WTC11 (cell line): ENCODE measurements at regions not wholly inside any gene's neighbourhood (a gene's known extent, or its start where the extent isn't known, plus 50 kb on each side); places are given as distances from the start of the nearest gene placed in this dataset.

Experiments
- ATAC-seq: fragments of 200-7000 bp; cut with Tn5 transposase; 2 replicates; pipeline ENCODE4 v1.10.0; 2021; ENCODE audit warnings: mild to moderate bottlenecking, moderate library complexity
- CTCF ChIA-PET: fragments of 300-600 bp; sonication (Branson Sonifier 250); formaldehyde crosslinking; loops from one replicate; lab custom pipeline; 2021; ENCODE audit warnings: antibody characterized with exemption; lab: Charles Lee
- POLR2A ChIA-PET: fragments of 350-600 bp; sonication (Branson Sonifier 250); formaldehyde crosslinking; loops from one replicate; lab custom pipeline; 2021; ENCODE audit warnings: antibody characterized with exemption; lab: Charles Lee
- DNase-seq: peaks from one replicate; pipeline ENCODE4 v3.0.0; 2021; ENCODE audit warnings: low spot score
- H3K27ac Mint-ChIP-seq: 2 replicates; pipeline ENCODE4 v1.8.0; 2021; ENCODE audit warnings: mixed read lengths
- H3K27me3 Mint-ChIP-seq: 2 replicates; pipeline ENCODE4 v1.8.0; 2021; ENCODE audit warnings: low read depth, mild to moderate bottlenecking, moderate library complexity, mixed read lengths
- H3K36me3 Mint-ChIP-seq: 2 replicates; pipeline ENCODE4 v1.8.0; 2021; ENCODE audit warnings: mixed read lengths
- H3K4me1 Mint-ChIP-seq: 2 replicates; pipeline ENCODE4 v1.8.0; 2022; ENCODE audit warnings: mixed read lengths
- H3K4me3 Mint-ChIP-seq: 2 replicates; pipeline ENCODE4 v1.8.0; 2021; ENCODE audit warnings: mild to moderate bottlenecking, moderate library complexity, mixed read lengths
- H3K9me3 Mint-ChIP-seq: 2 replicates; pipeline ENCODE4 v1.8.0; 2021; ENCODE audit warnings: mixed read lengths
- ATF3 ChIP-seq: sonication (generic); formaldehyde crosslinking; conservative IDR thresholded peaks from 2 replicates; pipeline ENCODE4 v1.8.1; 2022; ENCODE audit warnings: mild to moderate bottlenecking, missing genetic modification reagents
- CBFB ChIP-seq: sonication (generic); formaldehyde crosslinking; IDR thresholded peaks from 2 replicates; pipeline ENCODE4 v1.8.1; 2022; ENCODE audit warnings: mild to moderate bottlenecking, low read depth, missing genetic modification reagents
- CREB1 ChIP-seq: sonication (generic); formaldehyde crosslinking; IDR thresholded peaks from 2 replicates; pipeline ENCODE4 v1.8.0; 2023; ENCODE audit warnings: mild to moderate bottlenecking, missing genetic modification reagents
- CTCF ChIP-seq: fragments of 200-600 bp; IDR thresholded peaks from 2 replicates; pipeline ENCODE4 v1.8.0; 2022; ENCODE audit warnings: antibody characterized with exemption
- FOXJ3 ChIP-seq: sonication (generic); formaldehyde crosslinking; IDR thresholded peaks from 2 replicates; pipeline ENCODE4 v1.9.0; 2021; ENCODE audit warnings: missing genetic modification reagents, mild to moderate bottlenecking, borderline replicate concordance
- GABPB1 ChIP-seq: sonication (generic); formaldehyde crosslinking; IDR thresholded peaks from 2 replicates; pipeline ENCODE4 v1.8.1; 2023; ENCODE audit warnings: mild to moderate bottlenecking, missing genetic modification reagents
- IRF2 ChIP-seq: sonication (generic); formaldehyde crosslinking; IDR thresholded peaks from 2 replicates; pipeline ENCODE4 v1.8.0; 2022; ENCODE audit warnings: low read depth, missing genetic modification reagents, borderline replicate concordance
- MLX ChIP-seq: sonication (generic); formaldehyde crosslinking; IDR thresholded peaks from 2 replicates; pipeline ENCODE4 v1.8.1; 2023; ENCODE audit warnings: mild to moderate bottlenecking, missing genetic modification reagents, moderate library complexity
- NR2C2 ChIP-seq: sonication (generic); formaldehyde crosslinking; IDR thresholded peaks from 2 replicates; pipeline ENCODE4 v1.8.0; 2022; ENCODE audit warnings: mild to moderate bottlenecking, missing genetic modification reagents
- OVOL2 ChIP-seq: fragments of 250-450 bp; sonication (Bioruptor Pico); IDR thresholded peaks from 2 replicates; pipeline ENCODE4 v1.9.0; 2021; ENCODE audit warnings: mild to moderate bottlenecking, borderline replicate concordance
- PREB ChIP-seq: sonication (generic); formaldehyde crosslinking; IDR thresholded peaks from 2 replicates; pipeline ENCODE4 v1.8.1; 2022; ENCODE audit warnings: mild to moderate bottlenecking, missing genetic modification reagents, moderate library complexity, borderline replicate concordance
- ZBTB21 ChIP-seq: sonication (generic); formaldehyde crosslinking; IDR thresholded peaks from 2 replicates; pipeline ENCODE4 v1.8.1; 2023; ENCODE audit warnings: mild to moderate bottlenecking, missing genetic modification reagents, borderline replicate concordance
- ZNF219 ChIP-seq: sonication (generic); formaldehyde crosslinking; IDR thresholded peaks from 2 replicates; pipeline ENCODE4 v1.8.0; 2023; ENCODE audit warnings: missing genetic modification reagents, mild to moderate bottlenecking, borderline replicate concordance
- ZNF281 ChIP-seq: sonication (generic); formaldehyde crosslinking; IDR thresholded peaks from 2 replicates; pipeline ENCODE4 v1.8.0; 2023; ENCODE audit warnings: mild to moderate bottlenecking, missing genetic modification reagents
- ZNF423 ChIP-seq: fragments of 250-450 bp; sonication (Bioruptor Pico); IDR thresholded peaks from 2 replicates; pipeline ENCODE4 v2.1.2; 2022; ENCODE audit warnings: mild to moderate bottlenecking, moderate library complexity
- TF ChIP-seq, protein P1 (sequence below): fragments of 250-450 bp; sonication (Bioruptor Pico); IDR thresholded peaks from 2 replicates; pipeline ENCODE4 v1.9.0; 2021; ENCODE audit warnings: mild to moderate bottlenecking, borderline replicate concordance
- TF ChIP-seq, protein P2 (sequence below): fragments of 250-450 bp; sonication (Bioruptor Pico); conservative IDR thresholded peaks from 2 replicates; pipeline ENCODE4 v1.9.0; 2021; ENCODE audit warnings: mild to moderate bottlenecking
- TF ChIP-seq, protein P3 (sequence below): sonication (generic); formaldehyde crosslinking; IDR thresholded peaks from 2 replicates; pipeline ENCODE4 v1.8.1; 2022; ENCODE audit warnings: low read depth, mild to moderate bottlenecking, moderate library complexity, missing genetic modification reagents, borderline replicate concordance
- TF ChIP-seq, protein P4 (sequence below): fragments of 250-450 bp; sonication (Bioruptor Pico); IDR thresholded peaks from 2 replicates; pipeline ENCODE4 v1.9.0; 2021; ENCODE audit warnings: mild to moderate bottlenecking
- TF ChIP-seq, protein P5 (sequence below): sonication (generic); formaldehyde crosslinking; IDR thresholded peaks from 2 replicates; pipeline ENCODE4 v1.8.1; 2023; ENCODE audit warnings: mild to moderate bottlenecking, missing genetic modification reagents, moderate library complexity

- TF ChIP-seq, protein P1, sequence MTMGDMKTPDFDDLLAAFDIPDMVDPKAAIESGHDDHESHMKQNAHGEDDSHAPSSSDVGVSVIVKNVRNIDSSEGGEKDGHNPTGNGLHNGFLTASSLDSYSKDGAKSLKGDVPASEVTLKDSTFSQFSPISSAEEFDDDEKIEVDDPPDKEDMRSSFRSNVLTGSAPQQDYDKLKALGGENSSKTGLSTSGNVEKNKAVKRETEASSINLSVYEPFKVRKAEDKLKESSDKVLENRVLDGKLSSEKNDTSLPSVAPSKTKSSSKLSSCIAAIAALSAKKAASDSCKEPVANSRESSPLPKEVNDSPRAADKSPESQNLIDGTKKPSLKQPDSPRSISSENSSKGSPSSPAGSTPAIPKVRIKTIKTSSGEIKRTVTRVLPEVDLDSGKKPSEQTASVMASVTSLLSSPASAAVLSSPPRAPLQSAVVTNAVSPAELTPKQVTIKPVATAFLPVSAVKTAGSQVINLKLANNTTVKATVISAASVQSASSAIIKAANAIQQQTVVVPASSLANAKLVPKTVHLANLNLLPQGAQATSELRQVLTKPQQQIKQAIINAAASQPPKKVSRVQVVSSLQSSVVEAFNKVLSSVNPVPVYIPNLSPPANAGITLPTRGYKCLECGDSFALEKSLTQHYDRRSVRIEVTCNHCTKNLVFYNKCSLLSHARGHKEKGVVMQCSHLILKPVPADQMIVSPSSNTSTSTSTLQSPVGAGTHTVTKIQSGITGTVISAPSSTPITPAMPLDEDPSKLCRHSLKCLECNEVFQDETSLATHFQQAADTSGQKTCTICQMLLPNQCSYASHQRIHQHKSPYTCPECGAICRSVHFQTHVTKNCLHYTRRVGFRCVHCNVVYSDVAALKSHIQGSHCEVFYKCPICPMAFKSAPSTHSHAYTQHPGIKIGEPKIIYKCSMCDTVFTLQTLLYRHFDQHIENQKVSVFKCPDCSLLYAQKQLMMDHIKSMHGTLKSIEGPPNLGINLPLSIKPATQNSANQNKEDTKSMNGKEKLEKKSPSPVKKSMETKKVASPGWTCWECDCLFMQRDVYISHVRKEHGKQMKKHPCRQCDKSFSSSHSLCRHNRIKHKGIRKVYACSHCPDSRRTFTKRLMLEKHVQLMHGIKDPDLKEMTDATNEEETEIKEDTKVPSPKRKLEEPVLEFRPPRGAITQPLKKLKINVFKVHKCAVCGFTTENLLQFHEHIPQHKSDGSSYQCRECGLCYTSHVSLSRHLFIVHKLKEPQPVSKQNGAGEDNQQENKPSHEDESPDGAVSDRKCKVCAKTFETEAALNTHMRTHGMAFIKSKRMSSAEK (CRISPR knock-in tag): no peak
- TF ChIP-seq, all 79 proteins: peak for 0
Observed at GRCh38 chr1:188889166-188889565, 1588.5 kb downstream of the BRINP3 start (continued).

DNA sequence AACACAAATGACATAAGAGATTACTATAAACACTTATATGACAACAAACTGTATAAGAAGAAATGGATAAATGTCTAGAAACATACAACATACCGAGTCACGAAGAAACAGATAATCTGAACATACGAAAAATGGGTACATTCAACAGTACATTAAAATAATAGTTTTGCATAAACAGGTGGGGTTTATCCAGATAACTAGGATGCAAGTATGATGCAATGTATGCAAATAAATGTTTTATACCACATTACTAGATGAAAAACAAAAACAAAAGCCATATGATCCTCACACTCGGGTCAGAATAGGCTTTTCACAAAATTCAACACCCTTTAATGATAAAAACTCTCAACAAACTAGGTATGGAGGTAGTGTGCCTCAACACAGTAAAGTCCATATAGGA, 1585.7 kb downstream of the BRINP3 start:
- H3K27me3 Mint-ChIP-seq: no peaks in the 10 kb centered on the region
- ATAC-seq (no peak), DNase-seq (no peak)
- peaks cover 5% of the 10 kb centered on the region for H3K9me3 Mint-ChIP-seq
- no peaks in the 10 kb centered on the region for H3K4me1 Mint-ChIP-seq
- no peaks in the 10 kb centered on the region for H3K36me3 Mint-ChIP-seq
- ChIA-PET CTCF (no interaction called here), POLR2A (no interaction called here)
- no peak overlapping the region for H3K27ac Mint-ChIP-seq
- no peak overlapping the region for H3K4me3 Mint-ChIP-seq
- no peak for TF ChIP-seq GABPB1
- TF ChIP-seq CBFB (CRISPR knock-in tag): no peak
- no peak for TF ChIP-seq OVOL2 (CRISPR knock-in tag)
- no peak for TF ChIP-seq PREB (CRISPR knock-in tag)
- TF ChIP-seq ZNF423: no peak
- no peak for TF ChIP-seq FOXJ3 (CRISPR knock-in tag)
- TF ChIP-seq IRF2 (CRISPR knock-in tag): no peak
- TF ChIP-seq CTCF: no peak
- no peak for TF ChIP-seq MLX (CRISPR knock-in tag)
- TF ChIP-seq NR2C2: no peak
- TF ChIP-seq ZNF281 (CRISPR knock-in tag): no peak
- no peak for TF ChIP-seq ZNF219 (CRISPR knock-in tag)
- TF ChIP-seq, protein P2, sequence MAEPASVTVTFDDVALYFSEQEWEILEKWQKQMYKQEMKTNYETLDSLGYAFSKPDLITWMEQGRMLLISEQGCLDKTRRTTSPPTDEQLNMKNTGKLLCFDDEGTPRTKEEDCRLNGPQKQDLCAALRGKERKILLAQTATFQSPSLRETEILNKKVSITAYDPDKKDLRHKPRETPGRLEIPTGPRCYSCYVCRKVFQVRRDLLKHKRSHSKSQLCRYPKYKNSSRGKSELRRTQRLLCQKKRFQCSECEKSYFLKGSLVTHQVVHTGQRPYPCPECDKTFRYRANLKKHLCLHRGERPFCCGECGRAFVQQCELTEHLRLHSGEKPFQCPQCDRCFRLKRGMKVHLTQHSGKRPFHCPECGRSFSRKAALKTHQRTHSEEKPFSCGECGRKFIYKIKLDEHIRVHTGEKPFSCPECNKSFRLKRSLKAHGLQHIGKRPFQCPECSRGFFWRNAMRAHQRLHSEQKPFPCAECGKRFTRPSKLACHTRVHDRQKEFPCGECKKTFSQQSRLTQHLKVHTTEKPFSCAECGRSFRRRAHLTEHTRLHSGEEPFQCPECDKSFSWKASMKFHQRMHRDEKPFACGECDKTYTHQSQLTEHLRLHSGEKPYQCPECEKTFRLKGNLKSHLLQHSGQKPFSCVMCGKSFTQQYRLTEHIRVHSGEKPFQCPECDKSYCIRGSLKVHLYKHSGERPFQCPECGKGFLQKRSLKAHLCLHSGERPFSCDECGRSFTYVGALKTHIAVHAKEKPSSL (CRISPR knock-in tag): no peak
- TF ChIP-seq, protein P3, sequence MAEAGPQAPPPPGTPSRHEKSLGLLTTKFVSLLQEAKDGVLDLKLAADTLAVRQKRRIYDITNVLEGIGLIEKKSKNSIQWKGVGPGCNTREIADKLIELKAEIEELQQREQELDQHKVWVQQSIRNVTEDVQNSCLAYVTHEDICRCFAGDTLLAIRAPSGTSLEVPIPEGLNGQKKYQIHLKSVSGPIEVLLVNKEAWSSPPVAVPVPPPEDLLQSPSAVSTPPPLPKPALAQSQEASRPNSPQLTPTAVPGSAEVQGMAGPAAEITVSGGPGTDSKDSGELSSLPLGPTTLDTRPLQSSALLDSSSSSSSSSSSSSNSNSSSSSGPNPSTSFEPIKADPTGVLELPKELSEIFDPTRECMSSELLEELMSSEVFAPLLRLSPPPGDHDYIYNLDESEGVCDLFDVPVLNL (CRISPR knock-in tag): no peak
- TF ChIP-seq, protein P4, sequence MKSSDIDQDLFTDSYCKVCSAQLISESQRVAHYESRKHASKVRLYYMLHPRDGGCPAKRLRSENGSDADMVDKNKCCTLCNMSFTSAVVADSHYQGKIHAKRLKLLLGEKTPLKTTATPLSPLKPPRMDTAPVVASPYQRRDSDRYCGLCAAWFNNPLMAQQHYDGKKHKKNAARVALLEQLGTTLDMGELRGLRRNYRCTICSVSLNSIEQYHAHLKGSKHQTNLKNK (CRISPR knock-in tag): no peak
- TF ChIP-seq ATF3 (CRISPR knock-in tag): no peak
- TF ChIP-seq, protein P5, sequence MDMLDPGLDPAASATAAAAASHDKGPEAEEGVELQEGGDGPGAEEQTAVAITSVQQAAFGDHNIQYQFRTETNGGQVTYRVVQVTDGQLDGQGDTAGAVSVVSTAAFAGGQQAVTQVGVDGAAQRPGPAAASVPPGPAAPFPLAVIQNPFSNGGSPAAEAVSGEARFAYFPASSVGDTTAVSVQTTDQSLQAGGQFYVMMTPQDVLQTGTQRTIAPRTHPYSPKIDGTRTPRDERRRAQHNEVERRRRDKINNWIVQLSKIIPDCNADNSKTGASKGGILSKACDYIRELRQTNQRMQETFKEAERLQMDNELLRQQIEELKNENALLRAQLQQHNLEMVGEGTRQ (CRISPR knock-in tag): no peak
- TF ChIP-seq CREB1 (CRISPR knock-in tag): no peak
- TF ChIP-seq ZBTB21 (CRISPR knock-in tag): no peak
